IMR-90 (cell line): ENCODE measurements at regions not wholly inside any gene's neighbourhood (a gene's known extent, or its start where the extent isn't known, plus 50 kb on each side); places are given as distances from the start of the nearest gene placed in this dataset.

ENCODE experiments used
- ATAC-seq: fragments of 200-7000 bp; cut with Tn5 transposase; 2 replicates; pipeline ENCODE4 v1.9.1; 2020; ENCODE audit warnings: low read depth, mild to moderate bottlenecking, moderate library complexity
- BruUV-seq: library from RNA; stranded (reverse); fragments of 400-500 nt; replicated peaks from 2 replicates; lab custom pipeline; 2021; lab: Mats Ljungman, UMichigan
- CTCF ChIA-PET: fragments of 300-600 bp; formaldehyde crosslinking; extraction: SDS; loops from one replicate; lab custom pipeline; 2021; ENCODE audit warnings: antibody characterized with exemption; lab: Yijun Ruan, JAX
- POLR2A ChIA-PET: fragments of 300-600 bp; sonication (Branson Sonifier 250); formaldehyde crosslinking; loops from one replicate; lab custom pipeline; 2022; ENCODE audit warnings: antibody characterized with exemption; ENCODE audit not compliant: unreplicated experiment; lab: Charles Lee
- DNase-seq: peaks from one replicate; pipeline ENCODE4 v3.0.0; 2013
- H2AFZ ChIP-seq: replicated peaks from 2 replicates; pipeline ENCODE3; 2013; ENCODE audit warnings: low read length, mild to moderate bottlenecking; ENCODE audit not compliant: poor library complexity
- H2AK5ac ChIP-seq: 2 replicates; pipeline ENCODE4 v1.6.1; 2013; ENCODE audit warnings: low read depth, low read length, inconsistent platforms
- H2AK9ac ChIP-seq: replicated peaks from 2 replicates; pipeline ENCODE3; 2013; ENCODE audit warnings: mild to moderate bottlenecking, low read depth, low read length, moderate library complexity; ENCODE audit not compliant: poor library complexity
- H2BK120ac ChIP-seq: 2 replicates; pipeline ENCODE4 v1.6.1; 2013; ENCODE audit warnings: low read depth, low read length, inconsistent platforms
- H2BK15ac ChIP-seq: 3 replicates; pipeline ENCODE4 v1.6.1; 2013; ENCODE audit warnings: low read depth, low read length, inconsistent platforms
- H2BK20ac ChIP-seq: 2 replicates; pipeline ENCODE4 v1.6.1; 2013; ENCODE audit warnings: low read depth, mild to moderate bottlenecking, inconsistent platforms, low read length, moderate library complexity
- H2BK5ac ChIP-seq: 2 replicates; pipeline ENCODE4 v1.6.1; 2013; ENCODE audit warnings: mild to moderate bottlenecking, low read depth, low read length, inconsistent platforms; ENCODE audit not compliant: poor library complexity, severe bottlenecking
- H3K14ac ChIP-seq: replicated peaks from 2 replicates; pipeline ENCODE4 v1.6.1; 2013; ENCODE audit warnings: low read depth, low read length, inconsistent platforms
- H3K18ac ChIP-seq: 2 replicates; pipeline ENCODE4 v1.6.1; 2013; ENCODE audit warnings: low read depth, low read length, control low read depth
- H3K23ac ChIP-seq: 2 replicates; pipeline ENCODE4 v1.6.1; 2013; ENCODE audit warnings: low read depth, low read length, inconsistent platforms
- H3K27ac ChIP-seq: 2 replicates; pipeline ENCODE4 v1.5.1; 2013; ENCODE audit warnings: mild to moderate bottlenecking, control low read depth, low read length; ENCODE audit not compliant: insufficient read depth
- H3K27me3 ChIP-seq: 2 replicates; pipeline ENCODE4 v1.6.1; 2013; ENCODE audit warnings: low read length; ENCODE audit not compliant: control insufficient read depth, insufficient read depth
- H3K36me3 ChIP-seq: 2 replicates; pipeline ENCODE4 v1.6.1; 2013; ENCODE audit warnings: low read length, mixed read lengths; ENCODE audit not compliant: control insufficient read depth, insufficient read depth
- H3K4ac ChIP-seq: 2 replicates; pipeline ENCODE4 v1.6.1; 2013; ENCODE audit warnings: low read depth, low read length, inconsistent platforms
- H3K4me1 ChIP-seq: 2 replicates; pipeline ENCODE4 v1.6.1; 2013; ENCODE audit warnings: low read length, mixed read lengths; ENCODE audit not compliant: control insufficient read depth, insufficient read depth
- H3K4me2 ChIP-seq: 2 replicates; pipeline ENCODE4 v1.6.1; 2013; ENCODE audit warnings: low read depth, mild to moderate bottlenecking, control low read depth, low read length, moderate library complexity
- H3K4me3 ChIP-seq: 2 replicates; pipeline ENCODE4 v1.5.1; 2013; ENCODE audit warnings: low read depth, mild to moderate bottlenecking, control low read depth, low read length, moderate library complexity; ENCODE audit not compliant: insufficient read depth
- H3K56ac ChIP-seq: 2 replicates; pipeline ENCODE4 v1.6.1; 2013; ENCODE audit warnings: low read length, inconsistent platforms; ENCODE audit not compliant: insufficient read depth; ENCODE audit errors: extremely low read depth
- H3K79me1 ChIP-seq, 2 experiments: 2 replicates each; pipeline ENCODE4 v1.6.1; 2013; ENCODE audit warnings: low read length in 2 of 2, inconsistent platforms in 1 of 2, low read depth in 1 of 2
- H3K9ac ChIP-seq: 2 replicates; pipeline ENCODE4 v1.6.1; 2013; ENCODE audit warnings: low read depth, low read length, control low read depth
- H3K9me1 ChIP-seq: 2 replicates; pipeline ENCODE4 v1.6.1; 2013; ENCODE audit warnings: low read length, inconsistent platforms; ENCODE audit not compliant: insufficient read depth
- H3K9me3 ChIP-seq: 2 replicates; pipeline ENCODE4 v1.6.1; 2013; ENCODE audit warnings: low read length; ENCODE audit not compliant: control insufficient read depth, insufficient read depth
- H4K20me1 ChIP-seq: 2 replicates; pipeline ENCODE4 v1.6.1; 2013; ENCODE audit warnings: low read length, inconsistent platforms; ENCODE audit not compliant: insufficient read depth
- H4K5ac ChIP-seq: 2 replicates; pipeline ENCODE4 v1.6.1; 2013; ENCODE audit warnings: mild to moderate bottlenecking, low read depth, low read length, control low read depth
- H4K8ac ChIP-seq, 2 experiments: 2 replicates each; pipeline ENCODE4 v1.6.1; 2013; ENCODE audit warnings: low read depth in 2 of 2, low read length in 2 of 2, control low read depth in 1 of 2, inconsistent platforms in 1 of 2
- H4K91ac ChIP-seq: 2 replicates; pipeline ENCODE4 v1.6.1; 2013; ENCODE audit warnings: low read depth, low read length, inconsistent platforms; ENCODE audit not compliant: insufficient read depth
- NFE2L2 ChIP-seq: fragments of 150-350 bp; IDR thresholded peaks from 2 replicates; pipeline ENCODE4 v1.6.1; 2016; ENCODE audit warnings: low read depth, mild to moderate bottlenecking, low read length
- WGBS, 2 experiments: methylation state at CpG; one replicate each; pipeline versions ENCODE4 v1.1.5 to v1.1.7; 2013; ENCODE audit warnings: missing lambda C conversion rate in 2 of 2; ENCODE audit not compliant: insufficient read length in 1 of 2; ENCODE audit errors: extremely low coverage in 2 of 2; 5-methylcytosine and 5-hydroxymethylcytosine counted together
- dilution Hi-C: fragments of 300-500 bp; cut with HindIII; formaldehyde crosslinking; loops from one replicate; pipeline ENCODE4 v1.14.3; 2018; ENCODE audit warnings: low sequenced_read_pairs; ENCODE audit not compliant: unreplicated experiment
- in situ Hi-C: fragments of 300-500 bp; cut with MboI; formaldehyde crosslinking; loops from 3 replicates; pipeline ENCODE4 v1.14.3; 2019; ENCODE audit warnings: low sequenced_read_pairs, inconsistent platforms, mixed read lengths
- intact Hi-C: fragments of 100-400 bp; cut with micrococcal nuclease; formaldehyde crosslinking; loops from 2 replicates; pipeline ENCODE4 v1.10.0; 2022
- TF ChIP-seq, protein P1 (sequence below): fragments of 150-350 bp; IDR thresholded peaks from 2 replicates; pipeline ENCODE4 v1.6.1; 2016; ENCODE audit warnings: low read depth, mild to moderate bottlenecking, low read length, moderate library complexity, borderline replicate concordance

DNA sequence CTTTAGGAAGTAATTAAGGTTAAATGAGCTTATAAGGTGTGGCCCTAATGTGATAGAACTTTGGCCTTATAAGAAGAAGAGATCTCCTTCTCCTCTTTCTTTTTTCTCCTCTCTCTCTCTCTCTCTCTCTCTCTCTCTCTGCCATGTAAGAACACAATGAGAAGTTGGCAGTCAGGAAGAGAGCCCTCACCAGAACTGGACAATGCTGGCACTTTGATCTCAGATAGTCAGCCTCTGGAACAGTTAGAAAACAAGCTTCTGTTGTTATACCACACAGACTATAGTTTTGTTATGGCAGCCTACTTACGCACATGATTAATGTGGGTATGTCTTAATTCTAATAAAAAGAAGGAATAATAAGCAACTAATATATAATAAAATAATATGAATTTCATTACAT, 444.2 kb upstream of the LRRC7 start:
- H3K4me3 ChIP-seq, result no peak overlapping the region
- H3K56ac ChIP-seq, result no peak overlapping the region
- dilution Hi-C loops (no loop called here), intact Hi-C loops (no loop called here), in situ Hi-C loops (no loop called here)
- H3K4me2 ChIP-seq, result no peak overlapping the region
- no CpG with 5 or more reads among the region's 1 CpG for WGBS, 2 experiments
- TF ChIP-seq NFE2L2, result no peak
- TF ChIP-seq, protein P1, sequence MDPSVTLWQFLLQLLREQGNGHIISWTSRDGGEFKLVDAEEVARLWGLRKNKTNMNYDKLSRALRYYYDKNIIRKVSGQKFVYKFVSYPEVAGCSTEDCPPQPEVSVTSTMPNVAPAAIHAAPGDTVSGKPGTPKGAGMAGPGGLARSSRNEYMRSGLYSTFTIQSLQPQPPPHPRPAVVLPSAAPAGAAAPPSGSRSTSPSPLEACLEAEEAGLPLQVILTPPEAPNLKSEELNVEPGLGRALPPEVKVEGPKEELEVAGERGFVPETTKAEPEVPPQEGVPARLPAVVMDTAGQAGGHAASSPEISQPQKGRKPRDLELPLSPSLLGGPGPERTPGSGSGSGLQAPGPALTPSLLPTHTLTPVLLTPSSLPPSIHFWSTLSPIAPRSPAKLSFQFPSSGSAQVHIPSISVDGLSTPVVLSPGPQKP, result no peak
- H3K4me1 ChIP-seq, result no peaks in the 10 kb centered on the region
- ChIA-PET CTCF (no interaction called here), POLR2A (no interaction called here)
- H3K9me1 ChIP-seq, result no peaks in the 10 kb centered on the region
- H2AFZ ChIP-seq, result no peak overlapping the region
- H3K27me3 ChIP-seq, result no peaks in the 10 kb centered on the region
- no peak overlapping the region for H4K91ac ChIP-seq
- H4K8ac ChIP-seq, result no peak overlapping the region
- peaks cover 2% of the 10 kb centered on the region; the same call in 1 of the 2 replicates for H3K9me3 ChIP-seq
- H2AK9ac ChIP-seq, result no peak overlapping the region
- H3K79me1 ChIP-seq, result no peaks in the 10 kb centered on the region
- ATAC-seq (no peak), DNase-seq (no peak)
- H3K36me3 ChIP-seq, result no peaks in the 10 kb centered on the region
- H3K18ac ChIP-seq, result no peak overlapping the region
- H2BK20ac ChIP-seq, result no peak overlapping the region
- H2BK5ac ChIP-seq, result no peak overlapping the region
- no peak overlapping the region for H3K14ac ChIP-seq
- no peak overlapping the region for H2BK15ac ChIP-seq
- BruUV-seq, result no TSS peak
- H4K5ac ChIP-seq, result no peak overlapping the region
- no peaks in the 10 kb centered on the region for H4K20me1 ChIP-seq
- H3K9ac ChIP-seq, result no peak overlapping the region
- H3K27ac ChIP-seq, result no peak overlapping the region
- H3K4ac ChIP-seq, result no peak overlapping the region
- H3K23ac ChIP-seq, result no peak overlapping the region
- no peak overlapping the region for H2BK120ac ChIP-seq
- H2AK5ac ChIP-seq, result no peak overlapping the region
